H1 (cell line): ENCODE measurements at regions not wholly inside any gene's neighbourhood (a gene's known extent, or its start where the extent isn't known, plus 50 kb on each side); places are given as distances from the start of the nearest gene placed in this dataset.

Experiments
- CTCF ChIA-PET: fragments of 300-600 bp; sonication (Branson Sonifier 250); formaldehyde crosslinking; loops from one replicate; lab custom pipeline; 2021; ENCODE audit not compliant: partially characterized antibody; lab: Charles Lee
- POLR2A ChIA-PET: fragments of 300-600 bp; sonication (Branson Sonifier 250); formaldehyde crosslinking; loops from one replicate; lab custom pipeline; 2021; ENCODE audit warnings: inconsistent platforms; ENCODE audit not compliant: partially characterized antibody; lab: Charles Lee
- DNase-seq, 2 experiments: peaks; one replicate each; pipeline versions ENCODE4 v3.0.0 to v3.0.0-alpha.2; 2010 to 2022; ENCODE audit warnings: low spot score in 2 of 2, low read depth in 1 of 2, mixed read lengths in 1 of 2
- FAIRE-seq: peaks from 2 replicates; lab custom pipeline; 2011; peaks lifted over from hg19 to GRCh38; lab: Jason Lieb, UNC
- H2AFZ ChIP-seq: 2 replicates; pipeline ENCODE4 v1.8.1; 2012; ENCODE audit warnings: low read length, inconsistent platforms
- H2AK5ac ChIP-seq: 2 replicates; pipeline ENCODE4 v1.6.1; 2013; ENCODE audit warnings: low read depth, low read length
- H2BK120ac ChIP-seq: replicated peaks from 2 replicates; pipeline ENCODE3; 2013; ENCODE audit warnings: low read depth, low read length, inconsistent platforms
- H2BK12ac ChIP-seq: 2 replicates; pipeline ENCODE4 v1.6.1; 2013; ENCODE audit warnings: low read depth, low read length
- H2BK15ac ChIP-seq: 2 replicates; pipeline ENCODE4 v1.6.1; 2013; ENCODE audit warnings: low read length
- H2BK20ac ChIP-seq: 2 replicates; pipeline ENCODE4 v1.6.1; 2013; ENCODE audit warnings: low read length
- H2BK5ac ChIP-seq: 2 replicates; pipeline ENCODE4 v1.6.1; 2013; ENCODE audit warnings: low read depth, low read length
- H3K14ac ChIP-seq: 2 replicates; pipeline ENCODE4 v1.6.1; 2013; ENCODE audit warnings: inconsistent platforms; ENCODE audit not compliant: insufficient read length
- H3K18ac ChIP-seq: 2 replicates; pipeline ENCODE4 v1.6.1; 2013; ENCODE audit warnings: low read length; ENCODE audit errors: extremely low read depth
- H3K23ac ChIP-seq: 2 replicates; pipeline ENCODE4 v1.6.1; 2013; ENCODE audit warnings: inconsistent platforms; ENCODE audit not compliant: insufficient read length
- H3K23me2 ChIP-seq: 2 replicates; pipeline ENCODE4 v1.6.1; 2013; ENCODE audit warnings: low read depth, low read length
- H3K27ac ChIP-seq: 2 replicates; pipeline ENCODE4 v1.6.1; 2011; ENCODE audit warnings: low read depth, low read length, inconsistent platforms
- H3K27me3 ChIP-seq, 4 experiments: replicated peaks in 1 of 4; 1 replicate in 1 of 4; 2 replicates in 3 of 4; pipeline versions ENCODE4 v1.6.1 to v1.8.1; 2011 to 2013; ENCODE audit warnings: low read length in 3 of 4, mild to moderate bottlenecking in 3 of 4, inconsistent platforms in 2 of 4, mixed read lengths in 2 of 4, moderate library complexity in 1 of 4; ENCODE audit not compliant: control insufficient read depth in 3 of 4, insufficient read depth in 3 of 4; ENCODE audit errors: extremely low read depth in 1 of 4
- H3K36me3 ChIP-seq, 4 experiments: 2 replicates each; pipeline versions ENCODE4 v1.6.1 to v1.8.1; 2011 to 2013; ENCODE audit warnings: mild to moderate bottlenecking in 4 of 4, low read length in 3 of 4, moderate library complexity in 2 of 4, control low read depth in 1 of 4, inconsistent platforms in 1 of 4; ENCODE audit not compliant: insufficient read depth in 4 of 4, control insufficient read depth in 2 of 4
- H3K4ac ChIP-seq: replicated peaks from 2 replicates; pipeline ENCODE3; 2013; ENCODE audit warnings: low read length, low read depth, mixed read lengths, inconsistent platforms; ENCODE audit not compliant: insufficient read length
- H3K4me1 ChIP-seq, 4 experiments: replicated peaks in 1 of 4; 1 replicate in 1 of 4; 2 replicates in 3 of 4; pipeline versions ENCODE4 v1.6.1 to v1.8.1; 2011 to 2013; ENCODE audit warnings: low read length in 3 of 4, inconsistent platforms in 2 of 4, mixed read lengths in 1 of 4; ENCODE audit not compliant: insufficient read depth in 4 of 4, control insufficient read depth in 3 of 4
- H3K4me2 ChIP-seq, 2 experiments: 2 replicates each; pipeline versions ENCODE4 v1.6.1 to v1.8.1; 2011 to 2013; ENCODE audit warnings: low read depth in 2 of 2, low read length in 2 of 2, control low read depth in 1 of 2, inconsistent platforms in 1 of 2, mild to moderate bottlenecking in 1 of 2; ENCODE audit not compliant: insufficient read depth in 1 of 2
- H3K4me3 ChIP-seq, 4 experiments: fragments of 200-600, 300-600 bp in 1 of 4; sonication (generic), shearing (Covaris generic), sonication (Bioruptor Twin) in 1 of 4; 2 replicates each; pipeline versions ENCODE4 v1.5.1 to v1.8.1; 2011 to 2016; ENCODE audit warnings: low read length in 4 of 4, low read depth in 3 of 4, control low read depth in 2 of 4, inconsistent platforms in 2 of 4, mild to moderate bottlenecking in 2 of 4, mixed read lengths in 1 of 4, moderate library complexity in 1 of 4; ENCODE audit not compliant: insufficient read depth in 2 of 4; ENCODE audit errors: extremely low read depth in 1 of 4
- H3K56ac ChIP-seq: replicated peaks from 2 replicates; pipeline ENCODE3; 2013; ENCODE audit warnings: low read depth, mild to moderate bottlenecking, mixed read lengths, low read length, inconsistent platforms; ENCODE audit not compliant: insufficient read length
- H3K79me1 ChIP-seq: 2 replicates; pipeline ENCODE4 v1.6.1; 2013; ENCODE audit warnings: low read depth, low read length, control low read depth
- H3K79me2 ChIP-seq, 2 experiments: 2 replicates each; pipeline versions ENCODE4 v1.6.1 to v1.8.1; 2012 to 2013; ENCODE audit warnings: low read length in 2 of 2, mild to moderate bottlenecking in 2 of 2, inconsistent platforms in 1 of 2; ENCODE audit not compliant: insufficient read depth in 2 of 2, control insufficient read depth in 1 of 2
- H3K9ac ChIP-seq, 4 experiments: replicated peaks in 1 of 4; 1 replicate in 1 of 4; 2 replicates in 3 of 4; pipeline versions ENCODE4 v1.6.1 to v1.8.1; 2011 to 2013; ENCODE audit warnings: low read depth in 3 of 4, low read length in 3 of 4, control low read depth in 2 of 4, mild to moderate bottlenecking in 2 of 4, moderate library complexity in 2 of 4, inconsistent platforms in 1 of 4; ENCODE audit errors: extremely low read depth in 1 of 4
- H3K9me3 ChIP-seq, 2 experiments: 2 replicates each; pipeline versions ENCODE4 v1.6.1 to v1.8.1; 2012 to 2013; ENCODE audit warnings: mild to moderate bottlenecking in 2 of 2, moderate library complexity in 2 of 2, control low read depth in 1 of 2, inconsistent platforms in 1 of 2, low read depth in 1 of 2, low read length in 1 of 2, mixed read lengths in 1 of 2; ENCODE audit not compliant: insufficient read depth in 2 of 2
- H4K20me1 ChIP-seq, 2 experiments: replicated peaks in 1 of 2; 2 replicates each; pipeline versions ENCODE3 to v1.8.1; 2011 to 2013; ENCODE audit warnings: inconsistent platforms in 2 of 2, low read length in 2 of 2, mild to moderate bottlenecking in 1 of 2; ENCODE audit not compliant: insufficient read depth in 2 of 2, control insufficient read depth in 1 of 2
- H4K5ac ChIP-seq: 2 replicates; pipeline ENCODE4 v1.6.1; 2013; ENCODE audit warnings: low read length, low read depth, mixed read lengths, inconsistent platforms; ENCODE audit not compliant: insufficient read length
- H4K8ac ChIP-seq: 2 replicates; pipeline ENCODE4 v1.8.0; 2013; ENCODE audit warnings: mild to moderate bottlenecking, moderate library complexity, low read length, inconsistent platforms; ENCODE audit not compliant: insufficient read depth; ENCODE audit errors: extremely low read depth
- H4K91ac ChIP-seq: replicated peaks from 2 replicates; pipeline ENCODE3; 2013; ENCODE audit warnings: low read length, mixed read lengths, inconsistent platforms; ENCODE audit not compliant: insufficient read length
- ATF2 ChIP-seq: IDR thresholded peaks from 2 replicates; pipeline ENCODE4 v1.6.1; 2012; ENCODE audit warnings: low read length, inconsistent platforms
- CBX5 ChIP-seq: fragments of 300-800, 300-1000 bp; sonication (generic); IDR thresholded peaks from 2 replicates; pipeline ENCODE4 v1.7.1; 2016; ENCODE audit warnings: antibody characterized with exemption, low read length, low read depth
- FOSL1 ChIP-seq: IDR thresholded peaks from 2 replicates; pipeline ENCODE4 v1.6.1; 2011; ENCODE audit warnings: mild to moderate bottlenecking, low read depth, low read length, moderate library complexity; ENCODE audit not compliant: insufficient read depth
- HDAC6 ChIP-seq: IDR thresholded peaks from one replicate; pipeline ENCODE4 v1.7.1; 2012; ENCODE audit warnings: low read depth, mild to moderate bottlenecking, inconsistent platforms, low read length, moderate library complexity
- KDM1A ChIP-seq: fragments of 200-600, 300-600 bp; sonication (generic); IDR thresholded peaks from 2 replicates; pipeline ENCODE4 v1.7.1; 2016; ENCODE audit warnings: mild to moderate bottlenecking, low read length, borderline replicate concordance
- KDM4A ChIP-seq: IDR thresholded peaks from one replicate; pipeline ENCODE4 v1.7.1; 2012; ENCODE audit warnings: low read depth, mild to moderate bottlenecking, moderate library complexity, low read length, inconsistent platforms; ENCODE audit not compliant: severe bottlenecking
- KDM5A ChIP-seq: fragments of 200-600 bp; IDR thresholded peaks from 2 replicates; pipeline ENCODE4 v1.7.1; 2012; ENCODE audit warnings: mild to moderate bottlenecking, low read length, inconsistent platforms, mixed read lengths
- MAFK ChIP-seq: IDR thresholded peaks from 2 replicates; pipeline ENCODE4 v1.6.1; 2012; ENCODE audit warnings: low read depth, mild to moderate bottlenecking, improper control_type of control experiment, low read length
- SP4 ChIP-seq: IDR thresholded peaks from 2 replicates; pipeline ENCODE4 v1.6.1; 2012; ENCODE audit warnings: low read length, inconsistent platforms
- SUZ12 ChIP-seq: fragments of 200-600 bp; sonication (generic); IDR thresholded peaks from 2 replicates; pipeline ENCODE4 v1.6.1; 2012; ENCODE audit warnings: mild to moderate bottlenecking, inconsistent platforms, low read length, moderate library complexity, mixed read lengths
- TAF1 ChIP-seq: IDR thresholded peaks from 2 replicates; pipeline ENCODE4 v1.6.1; 2011; ENCODE audit warnings: mild to moderate bottlenecking, low read depth, low read length
- TBP ChIP-seq: IDR thresholded peaks from 2 replicates; pipeline ENCODE4 v1.6.1; 2011; ENCODE audit warnings: low read depth, low read length, improper control_type of control experiment
- TCF12 ChIP-seq: IDR thresholded peaks from 2 replicates; pipeline ENCODE4 v1.6.1; 2011; ENCODE audit warnings: low read depth, mild to moderate bottlenecking, low read length
- TEAD4 ChIP-seq: IDR thresholded peaks from 2 replicates; pipeline ENCODE4 v1.6.1; 2012; ENCODE audit warnings: low read depth, low read length, inconsistent platforms, mixed read lengths
- WGBS, 2 experiments: shearing (Covaris generic) in 1 of 2; methylation state at CpG; one replicate each; pipeline versions ENCODE4 v1.1.6 to v1.1.7; 2013 to 2015; ENCODE audit warnings: low lambda C conversion rate in 2 of 2, mixed read lengths in 2 of 2, inconsistent platforms in 1 of 2, low coverage in 1 of 2, missing lambda C conversion rate in 1 of 2; ENCODE audit not compliant: insufficient replicate concordance in 2 of 2, insufficient coverage in 1 of 2, insufficient read length in 1 of 2; ENCODE audit errors: extremely low coverage in 1 of 2, missing lambda C conversion rate in 1 of 2; 5-methylcytosine and 5-hydroxymethylcytosine counted together

- H3K4me3 ChIP-seq, result no peak overlapping the region
- no peaks in the 10 kb centered on the region for H3K79me1 ChIP-seq
- ChIA-PET POLR2A (interaction anchor here (0.6 kb wide), 1 partner anchor 77 kb away, joined by 3 read pairs; no protein-coding TSS in a partner anchor), CTCF (interaction anchor here (1.1 to 6.7 kb wide), 11 partner anchors 18 to 167 kb away, joined by 3 to 152 read pairs (median 13); partner anchors contain the start of gene HGFAC)
- DNase-seq (no peak), FAIRE-seq (no peak)
- H3K18ac ChIP-seq, result no peak overlapping the region
- H3K27ac ChIP-seq, result no peak overlapping the region
- H4K8ac ChIP-seq, result no peak overlapping the region
- H4K5ac ChIP-seq, result no peak overlapping the region
- H3K4me2 ChIP-seq, result no peak overlapping the region
- H3K27me3 ChIP-seq, result no peaks in the 10 kb centered on the region
- no peak overlapping the region for H3K14ac ChIP-seq
- H3K79me2 ChIP-seq, result no peaks in the 10 kb centered on the region
- H2AFZ ChIP-seq, result no peak overlapping the region
- no peak overlapping the region for H2BK120ac ChIP-seq
- no peaks in the 10 kb centered on the region for H3K23me2 ChIP-seq
- H4K91ac ChIP-seq, result no peak overlapping the region
- H3K36me3 ChIP-seq, result no peaks in the 10 kb centered on the region
- H2BK5ac ChIP-seq, result no peak overlapping the region
- H3K56ac ChIP-seq, result no peak overlapping the region
- H4K20me1 ChIP-seq, result peaks cover 0 to 6% of the 10 kb centered on the region in 2 experiments
- H3K9ac ChIP-seq, result no peak overlapping the region
- no peak overlapping the region for H2BK12ac ChIP-seq
- WGBS, 2 experiments, result 87% methylated on average over 4 of the region's 4 CpGs; no CpG with 5 or more reads in 1 of the 2 experiments
- H2AK5ac ChIP-seq, result no peak overlapping the region
- H2BK15ac ChIP-seq, result no peak overlapping the region
- no peaks in the 10 kb centered on the region for H3K9me3 ChIP-seq
- H3K4ac ChIP-seq, result no peak overlapping the region
- H3K4me1 ChIP-seq, result peaks cover 3 to 5% (median 5%) of the 10 kb centered on the region in 4 experiments; a peak in 5 of 7 replicates
- no peak overlapping the region for H2BK20ac ChIP-seq
- H3K23ac ChIP-seq, result no peak overlapping the region
- no peak for TF ChIP-seq KDM5A
- TF ChIP-seq KDM1A, result no peak
- TF ChIP-seq KDM4A, result no peak
- TF ChIP-seq FOSL1, result no peak
- no peak for TF ChIP-seq SUZ12
- TF ChIP-seq HDAC6, result no peak
- TF ChIP-seq TAF1, result no peak
- no peak for TF ChIP-seq TBP
- no peak for TF ChIP-seq TCF12
- TF ChIP-seq SP4, result no peak
- no peak for TF ChIP-seq CBX5
- no peak for TF ChIP-seq MAFK
- TF ChIP-seq ATF2, result no peak
- TF ChIP-seq TEAD4, result no peak
Measured at GRCh38 chr4:3347871-3348270, 55.0 kb downstream of the RGS12 start.
